ENCODE measurements at regions not wholly inside any gene's neighbourhood (a gene's known extent, or its start where the extent isn't known, plus 50 kb on each side); places are given as distances from the start of the nearest gene placed in this dataset.
A peak's percentile ranks its signal among the peaks of the same experiment; 100 is the strongest.

- Histone ChIP-seq H3K9me3 (ENCODE audit: control insufficient read depth, insufficient read depth, low read depth, low read length) (no peaks in the 10 kb centered on the region), H4K20me1 (ENCODE audit: control insufficient read depth, extremely low read depth, insufficient read depth, low read length) (no peaks in the 10 kb centered on the region), H3K9ac (ENCODE audit: insufficient read depth, low read length) (no peak overlapping the region), H3K36me3 (ENCODE audit: control insufficient read depth, insufficient read depth, low read length) (no peaks in the 10 kb centered on the region), H3K4me2 (ENCODE audit: extremely low read depth, insufficient read depth, low read length) (no peak overlapping the region), H3K79me2 (ENCODE audit: control insufficient read depth, insufficient read depth, low read length) (no peaks in the 10 kb centered on the region), H2AFZ (ENCODE audit: low read length) (no peak overlapping the region), H3K4me3 (replicated peaks in 1 of 4; ENCODE audit: control extremely low read depth in 1 of 4, insufficient read depth in 1 of 4, low read depth in 3 of 4, low read length in 4 of 4) (no peak overlapping the region), H3K4me1 (ENCODE audit: control insufficient read depth, extremely low read depth, insufficient read depth, low read length) (no peaks in the 10 kb centered on the region), H3K27me3 (ENCODE audit: control insufficient read depth, insufficient read depth, low read length) (no peaks in the 10 kb centered on the region), H3K27ac (ENCODE audit: insufficient read depth, low read length) (no peak overlapping the region)
- no peak for TF ChIP-seq EZH2 (IDR thresholded peaks at IDR 0.05; ENCODE audit: low read length, missing control alignments)
- no peak for TF ChIP-seq CTCF (conservative IDR thresholded peaks at IDR 0.05 in 1 of 2, IDR thresholded peaks at IDR 0.05 in 1 of 2; ENCODE audit: low read depth in 1 of 2, low read length in 2 of 2)
- DNase-seq (ENCODE audit: low read depth in 2 of 2), result no peak
These were observed 1434.6 kb downstream of the PCDH18 start for GRCh38 chr4:136097676-136098075.

- Histone ChIP-seq H3K9ac (ENCODE audit: insufficient read depth, low read length) (no peak overlapping the region), H3K9me3 (ENCODE audit: control insufficient read depth, insufficient read depth, low read depth, low read length) (no peaks in the 10 kb centered on the region), H2AFZ (ENCODE audit: low read length) (no peak overlapping the region), H3K4me1 (ENCODE audit: control insufficient read depth, extremely low read depth, insufficient read depth, low read length) (no peaks in the 10 kb centered on the region), H3K79me2 (ENCODE audit: control insufficient read depth, insufficient read depth, low read length) (no peaks in the 10 kb centered on the region), H3K27ac (ENCODE audit: insufficient read depth, low read length) (no peak overlapping the region), H3K27me3 (ENCODE audit: control insufficient read depth, insufficient read depth, low read length) (no peaks in the 10 kb centered on the region), H4K20me1 (ENCODE audit: control insufficient read depth, extremely low read depth, insufficient read depth, low read length) (no peaks in the 10 kb centered on the region), H3K36me3 (ENCODE audit: control insufficient read depth, insufficient read depth, low read length) (no peaks in the 10 kb centered on the region), H3K4me2 (ENCODE audit: extremely low read depth, insufficient read depth, low read length) (no peak overlapping the region), H3K4me3 (replicated peaks in 1 of 4; ENCODE audit: control extremely low read depth in 1 of 4, insufficient read depth in 1 of 4, low read depth in 3 of 4, low read length in 4 of 4) (no peak overlapping the region)
- TF ChIP-seq CTCF (conservative IDR thresholded peaks at IDR 0.05 in 1 of 2, IDR thresholded peaks at IDR 0.05 in 1 of 2; ENCODE audit: low read depth in 1 of 2, low read length in 2 of 2) (no peak), EZH2 (IDR thresholded peaks at IDR 0.05; ENCODE audit: low read length, missing control alignments) (no peak)
- peak in 1 of 2 donors; percentile 66 for DNase-seq (ENCODE audit: low read depth in 2 of 2)
These were observed 1444.0 kb downstream of the PCDH18 start for GRCh38 chr4:136088211-136088867.

DNA sequence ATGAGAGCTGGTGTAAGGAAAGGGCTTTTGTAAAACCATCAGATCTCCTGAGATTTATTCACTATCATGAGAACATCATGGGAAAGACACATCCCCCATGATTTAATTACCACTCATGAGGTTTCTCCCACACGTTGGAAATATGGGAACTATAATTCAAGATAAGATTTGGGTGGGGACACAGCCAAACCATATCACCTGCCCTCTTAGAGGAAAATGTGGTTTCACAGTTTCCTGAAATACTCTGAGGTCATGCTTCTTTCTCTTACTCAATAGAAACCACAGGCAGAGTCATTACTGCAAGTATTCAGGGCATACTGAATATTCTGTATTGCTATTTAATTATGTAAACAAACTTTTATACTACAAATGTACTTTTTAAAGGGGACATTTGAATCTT lies 1453.3 kb downstream of the PCDH18 start:
- Histone ChIP-seq H4K20me1 (ENCODE audit: control insufficient read depth, extremely low read depth, insufficient read depth, low read length) (no peaks in the 10 kb centered on the region), H3K79me2 (ENCODE audit: control insufficient read depth, insufficient read depth, low read length) (no peaks in the 10 kb centered on the region), H3K4me3 (replicated peaks in 1 of 4; ENCODE audit: control extremely low read depth in 1 of 4, insufficient read depth in 1 of 4, low read depth in 3 of 4, low read length in 4 of 4) (no peak overlapping the region), H3K27me3 (ENCODE audit: control insufficient read depth, insufficient read depth, low read length) (no peaks in the 10 kb centered on the region), H3K4me1 (ENCODE audit: control insufficient read depth, extremely low read depth, insufficient read depth, low read length) (no peaks in the 10 kb centered on the region), H3K9ac (ENCODE audit: insufficient read depth, low read length) (no peak overlapping the region), H3K4me2 (ENCODE audit: extremely low read depth, insufficient read depth, low read length) (no peak overlapping the region), H3K9me3 (ENCODE audit: control insufficient read depth, insufficient read depth, low read depth, low read length) (no peaks in the 10 kb centered on the region), H3K36me3 (ENCODE audit: control insufficient read depth, insufficient read depth, low read length) (no peaks in the 10 kb centered on the region), H2AFZ (ENCODE audit: low read length) (no peak overlapping the region), H3K27ac (ENCODE audit: insufficient read depth, low read length) (no peak overlapping the region)
- DNase-seq (ENCODE audit: low read depth in 2 of 2), result peak; percentile 82
- TF ChIP-seq CTCF (conservative IDR thresholded peaks at IDR 0.05 in 1 of 2, IDR thresholded peaks at IDR 0.05 in 1 of 2; ENCODE audit: low read depth in 1 of 2, low read length in 2 of 2), result no peak
- no peak for TF ChIP-seq EZH2 (IDR thresholded peaks at IDR 0.05; ENCODE audit: low read length, missing control alignments)

Measured in fibroblast of lung (primary cell).